ENCODE measurements at regions not wholly inside any gene's neighbourhood (a gene's known extent, or its start where the extent isn't known, plus 50 kb on each side); places are given as distances from the start of the nearest gene placed in this dataset.

DNA sequence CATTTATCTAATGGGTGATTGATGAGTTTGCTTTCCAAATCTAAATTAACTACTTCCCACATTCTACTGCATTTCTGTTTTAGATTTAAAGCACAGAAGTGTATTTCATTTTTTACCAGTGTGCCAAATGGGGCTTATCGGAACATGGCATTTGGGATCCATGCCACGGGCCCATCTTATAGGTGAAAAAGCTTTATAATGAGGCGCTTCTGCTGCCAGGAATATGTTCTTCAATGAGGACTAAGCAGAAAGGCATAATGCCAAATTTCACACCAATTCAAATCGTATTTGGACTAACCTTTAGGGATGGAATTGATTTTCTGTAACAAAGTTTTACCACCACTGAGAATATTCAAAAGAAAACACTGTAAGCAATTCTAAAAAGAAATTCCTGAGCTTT lies 803.5 kb upstream of the FLRT2 start:
- intact Hi-C loops (cut with DNase I; ENCODE audit: low total_unique reads): no loop called here
- 63 to 65% methylated on average over 4 of the region's 4 CpGs for WGBS, 2 donors
- DNase-seq (ENCODE audit: low spot score in 2 of 2): no peak
- no peak for TF ChIP-seq POLR2A (IDR thresholded peaks at IDR 0.05)
- TF ChIP-seq, protein P1, sequence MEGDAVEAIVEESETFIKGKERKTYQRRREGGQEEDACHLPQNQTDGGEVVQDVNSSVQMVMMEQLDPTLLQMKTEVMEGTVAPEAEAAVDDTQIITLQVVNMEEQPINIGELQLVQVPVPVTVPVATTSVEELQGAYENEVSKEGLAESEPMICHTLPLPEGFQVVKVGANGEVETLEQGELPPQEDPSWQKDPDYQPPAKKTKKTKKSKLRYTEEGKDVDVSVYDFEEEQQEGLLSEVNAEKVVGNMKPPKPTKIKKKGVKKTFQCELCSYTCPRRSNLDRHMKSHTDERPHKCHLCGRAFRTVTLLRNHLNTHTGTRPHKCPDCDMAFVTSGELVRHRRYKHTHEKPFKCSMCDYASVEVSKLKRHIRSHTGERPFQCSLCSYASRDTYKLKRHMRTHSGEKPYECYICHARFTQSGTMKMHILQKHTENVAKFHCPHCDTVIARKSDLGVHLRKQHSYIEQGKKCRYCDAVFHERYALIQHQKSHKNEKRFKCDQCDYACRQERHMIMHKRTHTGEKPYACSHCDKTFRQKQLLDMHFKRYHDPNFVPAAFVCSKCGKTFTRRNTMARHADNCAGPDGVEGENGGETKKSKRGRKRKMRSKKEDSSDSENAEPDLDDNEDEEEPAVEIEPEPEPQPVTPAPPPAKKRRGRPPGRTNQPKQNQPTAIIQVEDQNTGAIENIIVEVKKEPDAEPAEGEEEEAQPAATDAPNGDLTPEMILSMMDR (IDR thresholded peaks at IDR 0.05): no peak
- H3K4me3 ChIP-seq (ENCODE audit: low read depth, poor library complexity, severe bottlenecking): no peak overlapping the region

DNA sequence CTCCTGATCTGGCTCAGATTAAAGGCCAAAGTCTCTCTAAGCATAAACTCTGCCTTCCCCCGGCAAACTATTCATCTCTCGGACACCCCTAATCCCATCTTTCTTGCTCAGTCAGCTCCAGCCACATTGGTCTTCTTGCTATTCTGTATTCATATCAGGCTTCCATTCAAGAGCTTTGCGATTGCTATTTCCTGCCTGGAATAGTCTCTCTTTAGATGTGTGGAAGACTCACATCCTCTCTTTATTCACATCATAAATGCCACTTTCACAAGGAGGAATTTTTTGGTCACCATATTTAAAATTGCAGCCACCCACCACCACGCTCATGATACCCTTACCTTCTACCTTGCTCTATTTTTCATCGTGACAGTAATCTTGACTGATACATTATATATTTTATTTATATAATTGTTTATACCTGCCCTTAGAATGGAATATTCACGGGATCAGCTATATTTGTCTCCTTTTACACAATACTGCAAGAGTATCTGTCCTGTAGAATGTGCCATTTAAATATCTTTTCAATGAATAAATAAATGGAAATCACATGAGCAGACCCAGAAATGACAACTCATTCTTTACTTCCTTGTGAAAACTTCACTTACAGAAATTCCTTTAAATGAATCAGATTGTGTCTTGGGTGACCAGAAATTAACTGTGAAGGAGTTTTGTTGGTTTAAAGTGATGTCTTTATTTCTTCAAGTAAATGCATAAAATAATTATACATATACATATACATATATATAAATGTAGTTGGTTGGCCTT lies 780.6 kb upstream of the FLRT2 start:
- H3K4me3 ChIP-seq (ENCODE audit: low read depth, poor library complexity, severe bottlenecking): no peak overlapping the region
- no peak for TF ChIP-seq POLR2A (IDR thresholded peaks at IDR 0.05)
- TF ChIP-seq, protein P1 (IDR thresholded peaks at IDR 0.05): no peak
- intact Hi-C loops (cut with DNase I; ENCODE audit: low total_unique reads): no loop called here
- WGBS, 2 donors: 88 to 91% methylated on average over 6 of the region's 6 CpGs
- no peak for DNase-seq (ENCODE audit: low spot score in 2 of 2)

DNA sequence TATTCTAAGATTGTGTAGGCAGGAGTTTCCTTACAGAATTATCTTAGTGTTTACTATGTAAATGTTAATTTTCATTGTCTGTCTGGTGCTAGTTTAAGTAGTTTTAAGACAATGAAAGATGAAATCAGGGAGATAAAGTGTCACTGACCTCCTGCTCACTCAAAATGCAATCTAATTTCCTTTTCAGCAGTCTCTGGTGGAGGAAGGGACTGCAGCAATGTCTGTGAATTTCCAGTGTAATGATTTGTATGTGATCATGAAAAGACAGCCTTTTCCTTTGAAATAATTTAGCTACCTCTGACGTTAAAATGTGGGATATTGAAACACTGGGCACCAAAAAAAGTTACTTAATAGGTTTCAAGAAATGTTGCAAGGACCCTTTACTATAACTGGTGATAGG lies 779.7 kb upstream of the FLRT2 start:
- TF ChIP-seq, protein P1 (IDR thresholded peaks at IDR 0.05): no peak
- no peak for TF ChIP-seq POLR2A (IDR thresholded peaks at IDR 0.05)
- DNase-seq (ENCODE audit: low spot score in 2 of 2): no peak
- WGBS, 2 donors: 40 to 55% methylated on average over 1 of the region's 1 CpG
- intact Hi-C loops (cut with DNase I; ENCODE audit: low total_unique reads): no loop called here
- H3K4me3 ChIP-seq (ENCODE audit: low read depth, poor library complexity, severe bottlenecking): no peak overlapping the region

DNA sequence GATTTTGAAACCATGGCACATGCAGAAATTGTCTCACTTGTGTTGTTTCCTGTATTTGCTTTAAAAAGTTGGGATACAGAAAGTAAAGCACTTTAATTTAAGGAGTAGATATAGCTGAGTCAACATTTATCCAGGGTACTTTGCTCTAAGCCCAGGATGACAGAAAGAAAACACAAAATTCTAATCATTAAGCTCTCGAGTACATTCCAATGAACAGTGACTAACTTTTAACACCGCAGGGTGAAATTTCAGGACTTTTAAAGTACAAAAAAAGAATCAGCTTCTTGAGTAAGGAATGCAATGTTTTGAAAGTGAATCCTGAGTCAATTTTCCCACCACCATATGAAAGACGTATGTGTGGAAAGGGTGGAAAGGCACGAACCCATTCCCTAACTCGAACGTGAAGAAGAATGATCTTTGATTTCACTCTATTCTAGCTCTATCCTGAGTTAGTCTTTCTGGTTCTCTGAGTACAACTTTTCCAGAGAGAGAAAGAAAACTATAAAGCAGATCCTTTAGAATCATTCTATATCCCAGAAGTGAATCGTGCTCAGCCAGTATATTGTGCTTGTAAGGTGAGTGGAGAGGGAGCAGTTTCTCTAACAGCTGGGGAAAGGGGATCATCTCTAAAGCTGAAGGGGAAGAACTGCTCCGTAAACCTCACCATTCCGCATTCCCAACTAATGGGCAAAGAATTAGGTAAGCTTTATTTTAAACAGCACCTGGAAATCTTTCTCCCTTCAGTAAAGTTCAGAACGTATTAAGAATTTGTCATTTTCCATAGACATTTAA lies 779.0 kb upstream of the FLRT2 start:
- TF ChIP-seq, protein P1 (IDR thresholded peaks at IDR 0.05): no peak
- TF ChIP-seq POLR2A (IDR thresholded peaks at IDR 0.05): no peak
- 42 to 53% methylated on average over 10 of the region's 10 CpGs for WGBS, 2 donors
- no peak for DNase-seq (ENCODE audit: low spot score in 2 of 2)
- H3K4me3 ChIP-seq (ENCODE audit: low read depth, poor library complexity, severe bottlenecking): no peak overlapping the region
- intact Hi-C loops (cut with DNase I; ENCODE audit: low total_unique reads): no loop called here

DNA sequence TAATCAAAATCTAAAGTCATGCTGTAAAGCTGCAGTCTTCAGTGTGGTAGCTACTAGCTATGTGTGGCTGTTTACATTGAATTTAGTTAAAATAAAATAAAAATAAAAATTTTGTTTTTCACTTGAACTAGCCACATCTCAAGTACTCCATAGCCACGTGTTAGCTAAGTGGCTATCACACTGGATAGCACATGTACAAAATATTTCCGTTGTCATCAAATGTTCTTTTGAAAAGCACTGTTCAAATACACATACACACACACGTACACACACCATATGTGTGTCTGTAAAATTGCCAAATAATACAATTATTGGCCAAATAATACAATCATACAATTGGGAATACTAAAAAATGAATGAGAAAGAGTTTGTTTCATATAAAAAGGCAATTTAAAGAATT lies 778.2 kb upstream of the FLRT2 start:
- DNase-seq (ENCODE audit: low spot score in 2 of 2): no peak
- H3K4me3 ChIP-seq (ENCODE audit: low read depth, poor library complexity, severe bottlenecking): no peak overlapping the region
- 67 to 74% methylated on average over 3 of the region's 3 CpGs for WGBS, 2 donors
- TF ChIP-seq, protein P1 (IDR thresholded peaks at IDR 0.05): no peak
- no peak for TF ChIP-seq POLR2A (IDR thresholded peaks at IDR 0.05)
- intact Hi-C loops (cut with DNase I; ENCODE audit: low total_unique reads): no loop called here
